ENCODE measurements at regions not wholly inside any gene's neighbourhood (a gene's known extent, or its start where the extent isn't known, plus 50 kb on each side); places are given as distances from the start of the nearest gene placed in this dataset.

- TF ChIP-seq CTCF (IDR thresholded peaks at IDR 0.05) (no peak), POLR2AphosphoS5 (IDR thresholded peaks at IDR 0.05; ENCODE audit: insufficient read depth in 1 of 2, low read depth in 1 of 2) (no peak), POLR2A (IDR thresholded peaks at IDR 0.05) (no peak)
These were observed 326.3 kb downstream of the AASDHPPT start for GRCh38 chr11:106403751-106404150.

All from vagina (tissue), 2 donors.